HG03469 (cell line): ENCODE measurements at regions not wholly inside any gene's neighbourhood (a gene's known extent, or its start where the extent isn't known, plus 50 kb on each side); places are given as distances from the start of the nearest gene placed in this dataset.

Source experiments
- ATAC-seq: cut with Tn5 transposase; IDR thresholded peaks from one replicate; pipeline ENCODE4 v1.9.1; 2021; ENCODE audit warnings: mild to moderate bottlenecking, moderate library complexity, moderate number of reproducible peaks; ENCODE audit not compliant: unreplicated experiment

DNA sequence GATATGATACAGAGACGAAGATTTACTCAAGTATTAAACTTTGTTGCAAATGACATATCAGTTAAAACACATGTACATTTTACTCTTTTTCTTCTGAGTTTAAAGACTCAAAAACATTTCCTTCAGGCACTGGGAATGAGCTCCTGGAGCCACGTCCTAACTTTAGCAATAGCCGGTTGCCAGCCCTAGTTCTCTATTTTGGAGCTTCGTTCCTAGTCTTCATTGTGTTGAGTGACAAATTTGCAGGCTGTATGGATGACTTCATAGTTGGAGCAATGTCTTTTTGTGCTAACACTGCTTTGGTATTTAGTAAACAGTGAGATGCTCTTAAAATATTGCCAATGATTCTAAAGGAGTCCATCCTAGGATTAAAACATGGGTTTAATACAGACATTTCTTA is 190.9 kb downstream of the FAT4 start:
- ATAC-seq: no peak

GRCh38 chr4:125507141-125507540 is 192.4 kb downstream of the FAT4 start:
- no peak for ATAC-seq

- no peak for ATAC-seq
Observed at GRCh38 chr4:125511715-125512114, 197.0 kb downstream of the FAT4 start.

GRCh38 chr4:125515016-125515415 is 200.3 kb downstream of the FAT4 start:
- no peak for ATAC-seq

GRCh38 chr4:125517831-125518230 is 203.1 kb downstream of the FAT4 start:
- ATAC-seq: no peak

GRCh38 chr4:125518281-125518680 is 203.5 kb downstream of the FAT4 start:
- ATAC-seq: no peak

DNA sequence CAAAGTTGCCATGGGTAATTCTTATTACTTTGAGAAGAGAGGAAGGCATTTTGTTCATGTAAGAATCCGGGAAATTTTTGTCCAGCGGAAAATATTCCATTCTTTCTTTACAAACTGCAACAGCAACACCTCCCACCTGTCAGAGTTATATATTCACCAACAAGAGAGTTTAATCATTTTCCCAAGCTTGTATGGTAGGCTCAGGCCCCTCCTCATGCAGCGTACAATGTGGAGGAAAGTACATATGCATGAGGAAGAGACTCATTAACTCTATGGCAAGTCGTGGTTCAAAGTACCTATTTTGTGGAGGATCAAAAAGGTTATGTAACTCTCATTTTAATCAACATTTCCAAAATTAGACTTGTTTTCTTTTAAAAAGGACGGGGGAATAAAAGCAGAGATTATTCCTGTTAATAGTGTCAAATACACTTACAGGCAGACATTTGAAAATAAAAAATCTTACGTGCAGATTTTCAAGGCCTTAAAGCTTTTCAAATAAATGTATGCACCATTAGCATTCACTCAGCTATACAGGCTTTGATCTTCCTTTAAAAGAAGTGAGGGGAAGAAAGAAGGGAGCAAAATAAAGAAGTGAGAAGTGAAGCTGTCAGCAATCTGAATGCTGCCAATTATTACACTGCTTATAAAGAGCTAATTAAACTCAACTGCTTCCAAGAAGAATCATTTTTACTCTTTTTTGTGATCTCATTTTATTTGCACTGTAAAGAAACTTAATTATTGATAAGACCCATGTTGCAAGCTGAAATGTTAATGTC is 204.8 kb downstream of the FAT4 start:
- no peak for ATAC-seq

DNA sequence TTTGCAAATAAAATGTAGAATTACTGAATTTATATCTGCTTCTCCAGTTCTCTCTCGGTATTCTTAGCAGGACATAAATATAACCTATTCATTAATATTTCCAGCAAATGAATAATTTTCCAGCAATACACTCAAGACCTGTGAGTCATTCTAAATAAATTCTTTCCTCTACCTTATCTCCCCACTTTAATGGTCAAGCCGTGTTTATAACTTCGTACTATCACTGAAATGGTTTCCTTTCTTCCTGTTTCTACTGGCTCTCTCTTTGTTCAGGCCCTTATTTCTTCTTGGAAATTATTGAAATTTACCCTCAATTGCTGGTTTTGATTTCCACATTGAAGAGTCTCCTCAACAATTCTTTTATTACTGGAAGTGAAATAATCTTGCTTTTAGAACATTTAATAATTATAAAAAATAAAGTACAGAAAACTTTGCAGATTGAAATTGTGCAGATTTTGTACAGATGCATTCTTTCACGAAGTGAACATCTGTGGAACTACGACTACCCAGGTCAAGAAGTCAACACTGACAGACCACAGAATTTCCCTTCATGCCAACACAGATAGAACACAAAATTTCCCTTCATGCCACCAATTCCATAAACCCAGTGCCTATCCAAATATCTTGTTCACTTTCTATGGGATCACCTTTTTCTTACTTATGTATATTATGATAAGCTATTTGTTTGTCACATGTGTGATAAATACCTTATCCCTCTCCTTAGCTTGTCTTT is 205.7 kb downstream of the FAT4 start:
- no peak for ATAC-seq

- no peak for ATAC-seq
Observed at GRCh38 chr4:125522588-125522987, 207.8 kb downstream of the FAT4 start.

GRCh38 chr4:125522992-125523391 is 208.2 kb downstream of the FAT4 start:
- ATAC-seq: no peak

GRCh38 chr4:125526420-125526819 is 211.7 kb downstream of the FAT4 start:
- ATAC-seq: no peak

DNA sequence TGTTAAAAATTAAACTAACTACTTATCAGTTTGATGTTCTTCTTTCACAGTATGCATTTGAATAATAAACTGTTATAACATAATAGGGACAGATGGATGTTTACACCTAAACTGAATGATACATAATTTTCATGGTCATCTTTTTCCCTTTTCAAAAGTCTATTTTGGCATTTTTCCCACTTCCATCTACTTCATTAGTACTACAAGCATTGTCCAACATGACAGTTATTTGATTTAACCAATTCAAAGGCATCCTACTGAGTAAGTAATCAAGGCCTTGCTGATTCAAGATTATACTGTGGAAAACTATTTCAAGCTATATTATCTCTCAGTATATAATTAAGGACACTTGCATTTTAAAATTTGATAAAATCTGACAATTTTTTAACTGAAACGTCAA is 212.9 kb downstream of the FAT4 start:
- no peak for ATAC-seq

- no peak for ATAC-seq
Observed at GRCh38 chr4:125529071-125529470, 214.3 kb downstream of the FAT4 start.

DNA sequence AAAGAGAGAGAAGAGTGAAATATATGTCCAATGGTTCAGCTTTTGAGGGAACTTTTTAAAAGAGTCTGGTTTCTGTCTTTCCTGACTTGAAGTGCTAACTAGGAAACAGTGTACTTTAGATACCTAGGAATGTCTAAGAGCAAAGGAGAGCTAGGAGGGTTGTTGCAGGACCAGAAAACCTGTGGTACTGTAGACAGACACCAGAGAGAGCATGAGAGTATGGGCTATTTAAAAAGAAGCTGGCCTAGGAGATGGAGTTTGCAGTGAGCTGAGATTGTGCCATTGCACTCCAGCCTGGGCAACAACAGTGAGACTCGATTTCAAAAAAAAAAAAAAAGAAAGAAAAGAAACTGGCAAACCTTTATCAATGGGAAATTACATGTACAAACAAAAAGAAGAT is 223.9 kb downstream of the FAT4 start:
- no peak for ATAC-seq

DNA sequence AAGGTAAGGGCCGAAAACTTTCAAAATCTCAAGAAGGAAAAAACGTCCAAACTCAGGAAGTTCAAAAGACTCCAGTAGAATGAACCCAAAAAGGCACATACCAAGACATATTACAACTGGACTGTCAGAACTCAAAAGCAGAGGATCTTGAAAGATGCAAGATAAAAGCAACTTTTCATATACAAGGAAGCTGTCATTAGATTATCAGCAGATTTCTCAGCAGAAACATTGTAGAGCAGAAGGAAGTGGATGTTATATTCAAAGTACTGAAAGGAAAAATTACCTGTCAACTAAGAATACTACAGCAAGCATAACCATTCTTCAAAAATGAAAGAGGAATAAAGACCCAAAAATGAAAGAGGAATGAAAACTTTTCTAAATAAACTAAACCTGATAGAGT is 224.9 kb downstream of the FAT4 start:
- no peak for ATAC-seq

DNA sequence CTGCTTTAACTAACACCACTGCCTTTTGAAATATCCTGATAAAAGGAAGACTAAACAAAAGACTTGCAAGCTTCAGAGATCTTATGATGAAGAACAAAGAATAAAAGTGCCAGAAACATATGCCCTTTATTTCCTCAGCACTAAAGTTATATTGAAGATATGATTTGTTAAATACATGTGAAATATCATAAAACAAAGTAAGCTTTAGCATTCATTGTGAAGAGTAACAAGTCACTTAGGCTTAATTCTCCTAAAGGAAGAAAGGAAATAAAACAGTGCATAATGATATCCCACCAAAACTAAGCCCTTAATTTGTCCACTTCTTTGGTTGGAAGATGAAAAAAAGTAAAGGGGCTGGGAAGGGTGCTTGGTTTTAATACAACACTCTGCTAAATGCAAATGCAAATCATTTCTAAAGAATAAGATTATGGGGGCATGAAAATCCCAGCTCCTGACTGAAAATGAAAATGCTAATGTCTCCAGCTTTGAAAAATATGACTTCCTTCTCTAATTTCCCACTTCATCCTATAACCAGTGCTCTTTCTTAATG is 227.2 kb downstream of the FAT4 start:
- ATAC-seq: no peak

DNA sequence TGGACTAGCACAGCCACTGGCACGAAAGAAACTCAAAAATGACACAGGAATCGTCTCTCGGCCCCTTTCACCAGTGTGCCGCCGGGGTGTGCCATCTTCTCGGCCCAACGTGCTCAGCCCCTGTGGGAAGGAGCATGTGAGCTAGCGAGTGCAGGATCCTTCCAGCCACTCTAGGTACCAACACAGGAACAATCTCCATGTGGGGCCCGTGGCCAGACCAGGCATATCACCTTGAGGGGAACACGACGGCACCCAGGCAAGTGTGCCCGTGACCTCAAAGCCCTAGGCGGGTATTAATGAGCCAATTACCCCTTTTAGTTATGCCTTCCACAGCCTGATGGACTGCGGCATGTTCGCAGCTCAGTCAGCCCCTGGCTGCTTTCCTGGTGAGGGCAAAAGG is 231.5 kb downstream of the FAT4 start:
- ATAC-seq: no peak

DNA sequence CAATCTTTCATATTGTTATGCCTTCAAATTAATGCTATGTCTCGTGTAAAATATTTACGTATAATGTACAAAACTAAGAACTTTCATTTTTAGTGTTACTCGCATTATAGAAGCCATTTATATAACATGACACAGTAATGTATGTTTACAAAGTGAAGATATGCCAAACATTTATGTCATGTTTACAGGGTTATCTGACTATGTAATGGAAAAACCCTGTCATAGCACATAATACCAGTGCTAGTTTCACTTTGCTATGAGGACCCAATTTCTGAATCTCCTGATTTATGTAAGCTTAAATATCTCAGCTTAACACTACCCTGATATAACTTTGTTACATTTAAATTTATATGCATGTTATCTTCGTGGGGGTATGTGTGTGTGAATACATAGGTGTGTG is 233.1 kb downstream of the FAT4 start:
- ATAC-seq: no peak

- no peak for ATAC-seq
Observed at GRCh38 chr4:125550769-125551168, 236.0 kb downstream of the FAT4 start.

DNA sequence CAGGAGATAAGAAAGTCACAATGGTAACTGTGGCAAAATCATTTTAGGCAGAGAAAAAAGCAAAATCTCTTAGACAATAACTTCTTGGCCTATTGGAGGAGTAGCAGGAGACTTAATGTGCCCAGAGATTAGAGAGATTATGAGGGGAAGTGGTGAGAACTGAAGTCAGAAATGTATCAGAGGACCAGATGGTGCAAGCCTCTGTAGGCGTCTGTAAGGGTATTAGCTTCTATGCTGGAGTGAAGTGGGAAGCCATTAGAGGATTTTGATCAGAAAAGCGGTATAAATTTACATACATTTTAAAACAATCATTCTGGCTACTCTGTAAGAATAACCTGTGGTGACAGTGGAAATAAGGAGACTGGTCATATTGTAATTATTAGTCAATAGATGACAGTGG is 236.7 kb downstream of the FAT4 start:
- ATAC-seq: no peak

DNA sequence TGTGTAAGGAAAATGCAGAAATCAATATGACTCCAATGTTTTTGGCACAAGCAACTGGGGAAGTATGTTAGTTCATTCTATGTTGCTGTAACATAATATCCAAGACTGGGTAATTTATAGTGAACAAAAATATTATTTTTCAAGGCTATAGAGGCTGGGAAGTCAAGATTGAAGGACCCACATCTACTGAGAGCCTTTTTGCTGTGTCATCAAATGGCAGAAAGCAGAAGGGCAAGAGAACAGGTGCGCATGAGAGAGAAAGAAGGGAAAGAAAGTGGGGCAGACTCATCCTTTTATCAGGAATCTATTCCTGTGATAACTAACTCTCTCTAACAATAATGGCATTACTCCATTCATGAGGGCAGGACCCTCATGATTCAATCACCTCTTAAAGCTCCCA is 237.2 kb downstream of the FAT4 start:
- ATAC-seq: no peak

DNA sequence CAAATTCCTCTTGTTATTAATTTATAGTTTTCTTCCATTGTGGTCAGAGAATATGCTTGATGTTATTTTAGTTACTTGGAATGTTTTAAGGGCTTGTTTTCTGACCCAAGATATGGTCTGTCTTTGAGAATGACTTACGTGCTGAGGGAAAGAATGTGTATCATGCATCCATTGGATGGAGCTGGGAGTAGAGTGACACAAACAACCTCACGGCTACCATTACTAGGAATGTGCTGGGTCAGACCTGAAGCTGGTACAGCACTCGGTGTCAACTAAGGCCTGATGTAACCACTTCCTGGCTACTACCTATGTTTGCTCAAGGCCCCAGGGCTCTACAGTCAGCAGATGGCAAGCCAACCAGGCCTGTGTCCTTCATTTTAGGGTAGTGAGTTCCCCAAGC is 257.8 kb downstream of the FAT4 start:
- no peak for ATAC-seq
